SU-DHL-6 (cell line): ENCODE measurements at regions not wholly inside any gene's neighbourhood (a gene's known extent, or its start where the extent isn't known, plus 50 kb on each side); places are given as distances from the start of the nearest gene placed in this dataset.

Experiments
- H2AFZ ChIP-seq: fragments of 200-600 bp; sonication (generic); 2 replicates; pipeline ENCODE4 v1.6.1; 2014; ENCODE audit warnings: low read depth, mild to moderate bottlenecking, moderate library complexity, mixed read lengths, antibody characterized with exemption, low read length; ENCODE audit not compliant: severe bottlenecking
- H3F3A ChIP-seq: fragments of 200-600 bp; shearing (Covaris generic); 2 replicates; pipeline ENCODE4 v1.6.0; 2016; ENCODE audit warnings: antibody characterized with exemption, mild to moderate bottlenecking; ENCODE audit not compliant: insufficient read depth
- H3K27ac ChIP-seq: fragments of 200-600 bp; sonication (generic); 2 replicates; pipeline ENCODE4 v1.5.1; 2016; ENCODE audit warnings: low read depth, mild to moderate bottlenecking, low read length, moderate library complexity, mixed read lengths
- H3K27me3 ChIP-seq: fragments of 200-600 bp; sonication (generic), shearing (Covaris generic); 2 replicates; pipeline ENCODE4 v1.6.0; 2014; ENCODE audit warnings: mild to moderate bottlenecking, low read length
- H3K36me3 ChIP-seq: fragments of 200-600 bp; sonication (generic); 2 replicates; pipeline ENCODE4 v1.6.1; 2014; ENCODE audit warnings: mild to moderate bottlenecking, low read length, mixed read lengths
- H3K4me2 ChIP-seq: fragments of 300-600, 200-600 bp; shearing (Covaris generic), sonication (generic); 2 replicates; pipeline ENCODE4 v1.6.0; 2014; ENCODE audit warnings: low read length, low read depth, mild to moderate bottlenecking; ENCODE audit not compliant: poor library complexity, severe bottlenecking
- H3K4me3 ChIP-seq: fragments of 200-600 bp; sonication (generic); 2 replicates; pipeline ENCODE4 v1.5.1; 2014; ENCODE audit warnings: antibody characterized with exemption, low read length, mild to moderate bottlenecking, mixed read lengths; ENCODE audit not compliant: insufficient read depth, poor library complexity, severe bottlenecking
- H3K79me2 ChIP-seq: fragments of 200-600 bp; sonication (generic); 2 replicates; pipeline ENCODE4 v1.6.1; 2014; ENCODE audit warnings: mild to moderate bottlenecking, low read length, moderate library complexity; ENCODE audit not compliant: insufficient read depth
- H3K9ac ChIP-seq: fragments of 200-600 bp; sonication (generic); 2 replicates; pipeline ENCODE4 v1.7.0; 2014; ENCODE audit warnings: mild to moderate bottlenecking, low read length
- H3K9me2 ChIP-seq: fragments of 200-600 bp; sonication (generic); replicated peaks from 2 replicates; pipeline ENCODE4 v1.6.1; 2014; ENCODE audit warnings: low read length; ENCODE audit not compliant: insufficient read depth
- H3K9me3 ChIP-seq: fragments of 200-600 bp; sonication (generic); 2 replicates; pipeline ENCODE4 v1.6.1; 2014; ENCODE audit warnings: low read length, mixed read lengths; ENCODE audit not compliant: insufficient read depth
- H4K20me1 ChIP-seq: fragments of 200-600 bp; sonication (generic); 2 replicates; pipeline ENCODE4 v1.6.1; 2014; ENCODE audit warnings: low read depth, mild to moderate bottlenecking, antibody characterized with exemption, low read length, moderate library complexity, mixed read lengths
- CTCF ChIP-seq: fragments of 200-600 bp; sonication (generic); IDR thresholded peaks from one replicate; pipeline ENCODE4 v1.5.1; 2017; ENCODE audit warnings: antibody characterized with exemption, mild to moderate bottlenecking, low read length, moderate library complexity; ENCODE audit not compliant: insufficient read depth, poor library complexity, severe bottlenecking
- EZH2phosphoT487 ChIP-seq: fragments of 200-600 bp; sonication (generic), shearing (Covaris generic); conservative IDR thresholded peaks from 2 replicates; pipeline ENCODE4 v1.6.1; 2018; ENCODE audit warnings: mild to moderate bottlenecking, antibody characterized with exemption, low read length, moderate library complexity, mixed read lengths

GRCh38 chr21:35585155-35585554, 475.2 kb downstream of the SETD4 start:
- H3K4me2 ChIP-seq: no peak overlapping the region
- H4K20me1 ChIP-seq: no peaks in the 10 kb centered on the region
- H3K4me3 ChIP-seq: no peak overlapping the region
- TF ChIP-seq EZH2phosphoT487: no peak
- TF ChIP-seq CTCF: no peak
- H3K27me3 ChIP-seq: no peaks in the 10 kb centered on the region
- H3K27ac ChIP-seq: no peak overlapping the region
- no peaks in the 10 kb centered on the region for H3K9me3 ChIP-seq
- no peak overlapping the region for H2AFZ ChIP-seq
- no peaks in the 10 kb centered on the region for H3K36me3 ChIP-seq
- no peak overlapping the region for H3K9ac ChIP-seq
- no peaks in the 10 kb centered on the region for H3F3A ChIP-seq
- H3K79me2 ChIP-seq: no peaks in the 10 kb centered on the region
- 0 out of 2 replicates have a peak, but pooled peaks cover 3% of the 10 kb centered on the region for H3K9me2 ChIP-seq

- Histone ChIP-seq H2AFZ (no peak overlapping the region), H3K9ac (no peak overlapping the region), H3K9me2 (no peaks in the 10 kb centered on the region), H3K79me2 (no peaks in the 10 kb centered on the region), H4K20me1 (no peaks in the 10 kb centered on the region), H3K4me3 (no peak overlapping the region), H3K9me3 (no peaks in the 10 kb centered on the region), H3K4me2 (no peak overlapping the region), H3K27ac (no peak overlapping the region), H3F3A (no peaks in the 10 kb centered on the region), H3K36me3 (no peaks in the 10 kb centered on the region), H3K27me3 (no peaks in the 10 kb centered on the region)
- TF ChIP-seq EZH2phosphoT487: no peak
- TF ChIP-seq CTCF: no peak
These were observed 476.6 kb downstream of the SETD4 start for GRCh38 chr21:35583566-35584216.

- Histone ChIP-seq H2AFZ (no peak overlapping the region), H3K4me3 (no peak overlapping the region), H3K36me3 (no peaks in the 10 kb centered on the region), H3F3A (no peaks in the 10 kb centered on the region), H3K9me2 (no peaks in the 10 kb centered on the region), H3K79me2 (no peaks in the 10 kb centered on the region), H3K27me3 (no peaks in the 10 kb centered on the region), H3K9ac (no peak overlapping the region), H4K20me1 (no peaks in the 10 kb centered on the region), H3K4me2 (no peak overlapping the region), H3K9me3 (no peaks in the 10 kb centered on the region), H3K27ac (no peak overlapping the region)
- TF ChIP-seq CTCF (no peak), EZH2phosphoT487 (no peak)
These were observed 477.6 kb downstream of the SETD4 start for GRCh38 chr21:35582731-35583130.
